GM12865 (cell line): ENCODE measurements at regions not wholly inside any gene's neighbourhood (a gene's known extent, or its start where the extent isn't known, plus 50 kb on each side); places are given as distances from the start of the nearest gene placed in this dataset.

Source experiments
- DNase-seq: peaks from one replicate; pipeline ENCODE4 v3.0.0; 2010; ENCODE audit warnings: low read depth
- H3K4me3 ChIP-seq: 2 replicates; pipeline ENCODE4 v1.5.1; 2011; ENCODE audit warnings: mild to moderate bottlenecking, low read depth, low read length, control low read depth
- TF ChIP-seq, protein P1 (sequence below): IDR thresholded peaks from 2 replicates; pipeline ENCODE4 v1.5.1; 2011; ENCODE audit warnings: low read length, control low read depth, low read depth, inconsistent platforms; ENCODE audit not compliant: insufficient read depth; ENCODE audit errors: missing control alignments

DNA sequence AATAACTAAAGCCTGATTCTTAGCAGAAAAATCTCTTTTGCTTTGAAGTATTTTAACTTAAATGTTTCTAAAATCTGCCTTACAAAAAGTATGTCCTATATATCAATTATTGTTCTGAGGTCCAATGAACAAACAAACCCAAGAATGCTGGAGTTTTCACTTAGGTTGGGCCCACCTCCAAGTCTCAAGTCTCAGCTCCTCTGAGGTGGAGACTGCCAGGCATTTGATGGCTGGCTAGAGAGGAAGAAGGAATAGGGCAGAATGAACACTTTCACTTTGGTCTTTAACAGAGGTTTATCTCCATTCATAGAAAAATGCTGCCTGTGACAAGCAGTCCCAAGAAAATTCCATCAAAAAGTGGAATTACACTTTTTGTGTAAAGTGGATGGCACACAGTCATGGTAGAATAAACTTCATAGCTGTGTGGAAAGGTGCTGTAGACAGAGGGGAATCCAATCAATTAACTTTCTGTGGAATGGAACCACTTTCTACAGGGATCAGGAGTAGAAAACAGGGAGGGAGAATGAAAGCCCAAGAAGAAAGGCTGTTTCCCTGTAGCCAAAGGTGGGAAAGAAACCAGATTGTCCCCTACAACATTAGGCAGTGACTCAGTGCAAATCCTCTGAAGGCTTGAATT lies 349.4 kb upstream of the RUNX1 start:
- no peak for DNase-seq
- TF ChIP-seq, protein P1, sequence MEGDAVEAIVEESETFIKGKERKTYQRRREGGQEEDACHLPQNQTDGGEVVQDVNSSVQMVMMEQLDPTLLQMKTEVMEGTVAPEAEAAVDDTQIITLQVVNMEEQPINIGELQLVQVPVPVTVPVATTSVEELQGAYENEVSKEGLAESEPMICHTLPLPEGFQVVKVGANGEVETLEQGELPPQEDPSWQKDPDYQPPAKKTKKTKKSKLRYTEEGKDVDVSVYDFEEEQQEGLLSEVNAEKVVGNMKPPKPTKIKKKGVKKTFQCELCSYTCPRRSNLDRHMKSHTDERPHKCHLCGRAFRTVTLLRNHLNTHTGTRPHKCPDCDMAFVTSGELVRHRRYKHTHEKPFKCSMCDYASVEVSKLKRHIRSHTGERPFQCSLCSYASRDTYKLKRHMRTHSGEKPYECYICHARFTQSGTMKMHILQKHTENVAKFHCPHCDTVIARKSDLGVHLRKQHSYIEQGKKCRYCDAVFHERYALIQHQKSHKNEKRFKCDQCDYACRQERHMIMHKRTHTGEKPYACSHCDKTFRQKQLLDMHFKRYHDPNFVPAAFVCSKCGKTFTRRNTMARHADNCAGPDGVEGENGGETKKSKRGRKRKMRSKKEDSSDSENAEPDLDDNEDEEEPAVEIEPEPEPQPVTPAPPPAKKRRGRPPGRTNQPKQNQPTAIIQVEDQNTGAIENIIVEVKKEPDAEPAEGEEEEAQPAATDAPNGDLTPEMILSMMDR: no peak

DNA sequence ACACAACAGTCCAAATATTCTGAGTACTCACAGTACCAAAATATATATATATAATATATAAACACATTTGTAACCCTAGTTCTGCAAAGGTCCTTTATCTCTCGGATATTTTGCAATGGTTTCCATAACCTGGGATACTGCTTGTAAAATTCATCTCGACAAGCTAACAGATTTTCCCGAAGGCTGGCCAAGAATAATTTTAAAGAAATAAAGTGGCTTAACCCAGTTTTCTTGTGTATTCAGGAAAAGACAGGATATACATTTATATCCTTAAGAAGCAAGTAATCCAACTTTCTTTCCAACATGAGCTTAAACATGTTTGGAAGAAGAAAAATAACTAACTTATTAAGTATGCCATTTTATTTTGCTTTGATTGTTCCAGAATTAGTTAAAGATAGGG lies 348.7 kb upstream of the RUNX1 start:
- no peak for DNase-seq
- no peak overlapping the region for H3K4me3 ChIP-seq
- TF ChIP-seq, protein P1: no peak

More for the DNA sequence above, 349.4 kb upstream of the RUNX1 start:
- no peak overlapping the region for H3K4me3 ChIP-seq

DNA sequence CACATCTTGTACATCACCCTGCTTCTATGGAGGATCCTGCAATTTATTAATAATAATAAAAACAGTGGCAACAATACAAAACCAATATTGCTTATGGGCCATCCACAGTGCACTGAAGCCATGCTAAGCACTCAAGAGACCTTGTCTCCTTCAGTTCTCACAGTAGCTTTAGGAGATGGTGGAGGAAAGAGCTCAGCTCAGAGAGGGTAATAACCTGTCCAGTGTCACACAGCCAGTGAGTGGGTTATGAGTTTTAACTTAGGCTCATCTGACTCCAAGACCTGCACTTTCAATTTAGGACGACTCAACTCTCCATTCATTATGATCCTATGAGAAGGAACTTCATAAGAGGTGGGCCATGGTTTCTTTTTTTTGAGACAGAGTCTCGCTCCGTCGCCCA lies 347.6 kb upstream of the RUNX1 start:
- DNase-seq: no peak
- TF ChIP-seq, protein P1: no peak
- no peak overlapping the region for H3K4me3 ChIP-seq

DNA sequence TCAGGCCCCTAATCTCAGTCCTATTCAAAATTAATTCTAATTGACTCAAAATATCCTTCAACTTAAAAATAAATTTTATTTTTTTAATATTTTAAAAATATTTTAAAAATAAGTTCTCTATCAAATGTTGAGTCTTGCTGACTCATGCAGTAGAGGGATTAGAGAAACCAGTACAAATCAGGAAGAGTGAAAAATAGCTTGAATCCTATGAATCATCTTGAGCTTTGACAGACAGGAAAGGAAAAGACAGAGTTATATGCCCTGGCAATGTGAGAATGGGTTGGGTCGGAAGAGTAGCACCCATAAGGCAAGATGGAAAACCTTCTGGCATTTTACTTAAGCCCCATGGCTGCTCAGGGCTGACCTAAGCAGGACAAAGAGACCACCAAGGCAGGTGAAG lies 346.6 kb upstream of the RUNX1 start:
- no peak for DNase-seq
- H3K4me3 ChIP-seq: no peak overlapping the region
- TF ChIP-seq, protein P1: no peak

DNA sequence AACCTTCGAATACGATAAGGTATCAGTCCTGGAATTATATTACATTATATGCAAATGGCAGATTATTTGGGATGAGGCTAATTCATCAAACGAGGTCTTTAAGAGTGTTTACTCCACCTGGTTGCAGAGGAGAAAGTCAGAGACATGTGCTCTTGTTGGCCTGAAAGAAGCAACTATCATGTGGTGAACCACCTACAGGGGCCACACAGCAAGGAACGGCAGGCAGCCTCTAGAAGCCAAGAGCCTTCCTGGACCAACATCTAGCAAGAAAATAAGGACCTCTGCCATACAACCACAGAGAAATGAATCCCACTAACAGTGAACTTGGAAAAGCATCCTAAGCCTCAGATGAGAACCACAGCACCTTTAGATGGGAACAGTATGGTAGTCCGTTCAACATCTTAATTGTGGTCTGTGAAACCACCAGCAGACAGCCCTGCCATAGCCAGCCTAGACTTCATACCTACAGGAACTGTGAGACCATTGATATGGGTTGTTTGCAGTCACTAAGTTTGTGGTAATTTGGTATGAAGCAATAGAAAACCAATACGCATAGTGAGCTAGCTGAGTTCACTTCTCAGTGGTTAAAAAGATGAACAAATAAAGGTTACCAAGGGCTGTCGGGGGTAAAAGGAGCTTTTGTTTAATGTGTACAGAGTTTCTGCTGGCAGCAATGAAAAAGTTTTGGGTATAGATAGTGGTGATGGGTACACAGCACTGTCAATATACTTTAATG lies 345.7 kb upstream of the RUNX1 start:
- no peak for DNase-seq
- no peak overlapping the region for H3K4me3 ChIP-seq
- TF ChIP-seq, protein P1: no peak

DNA sequence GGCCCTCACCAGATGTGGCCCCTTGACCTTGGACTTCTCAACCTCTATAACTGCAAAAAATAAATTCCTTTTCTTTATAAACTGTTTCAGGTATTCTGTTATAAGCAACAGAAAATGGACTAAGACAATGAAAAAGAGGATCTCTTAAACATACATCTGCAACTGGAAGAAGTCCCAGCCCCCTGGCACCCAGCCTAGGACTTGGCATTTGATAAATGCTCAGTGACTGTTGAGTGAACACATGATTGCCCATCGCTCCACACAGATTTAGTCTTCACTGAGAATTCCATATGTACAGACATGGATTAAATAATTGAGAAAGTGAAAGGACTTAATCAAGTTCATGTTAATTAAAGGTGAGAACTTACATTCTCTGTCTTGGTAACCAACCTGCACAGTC lies 344.9 kb upstream of the RUNX1 start:
- TF ChIP-seq, protein P1: no peak
- no peak for DNase-seq
- no peak overlapping the region for H3K4me3 ChIP-seq
